ENCODE measurements at regions not wholly inside any gene's neighbourhood (a gene's known extent, or its start where the extent isn't known, plus 50 kb on each side); places are given as distances from the start of the nearest gene placed in this dataset.

DNA sequence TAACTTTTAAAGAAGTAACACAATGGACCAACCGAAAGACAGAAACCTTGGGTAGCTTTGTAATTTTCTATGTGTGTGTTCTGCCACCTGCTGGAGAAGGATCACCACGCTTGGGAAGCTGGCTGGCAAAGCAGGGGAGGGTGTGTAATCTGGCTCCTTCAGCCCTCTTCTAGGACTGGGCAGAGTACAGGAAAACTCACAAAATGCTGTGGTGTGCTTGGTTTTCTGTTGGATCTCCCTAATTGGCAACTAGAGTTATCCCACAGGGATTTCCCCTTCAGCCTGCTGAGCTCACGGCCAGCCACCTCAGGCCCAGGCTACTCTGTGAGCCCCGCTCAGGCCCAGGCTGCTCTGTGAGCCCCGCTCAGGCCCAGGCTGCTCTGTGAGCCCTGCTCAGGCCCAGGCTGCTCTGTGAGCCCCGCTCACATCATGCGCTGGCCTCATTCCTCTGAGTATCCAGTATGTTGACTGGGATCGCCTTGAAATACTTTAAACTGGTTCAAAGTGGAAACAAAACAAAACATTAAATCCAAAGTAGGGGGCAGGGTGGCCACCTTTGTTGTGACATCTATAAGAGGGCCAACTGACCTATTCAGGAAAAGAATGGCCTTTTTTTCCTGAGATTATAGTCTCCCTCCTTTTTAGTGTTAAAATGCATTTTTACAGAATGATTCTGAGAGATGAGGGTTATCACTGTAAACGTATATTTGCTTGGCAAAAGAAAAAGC is 52.0 kb upstream of the RNU6-8 start:
- Mint-ChIP-seq H3K9me3 (no peaks in the 10 kb centered on the region), H3K27me3 (no peaks in the 10 kb centered on the region), H3K4me1 (no peaks in the 10 kb centered on the region), H3K4me3 (no peak overlapping the region), H3K27ac (no peak overlapping the region), H3K36me3 (no peaks in the 10 kb centered on the region)

- H3K27ac Mint-ChIP-seq, result peak overlapping the region in 1 of 3 donors; percentile 35
- H3K27me3 Mint-ChIP-seq, result no peaks in the 10 kb centered on the region
- no peaks in the 10 kb centered on the region for H3K36me3 Mint-ChIP-seq
- no peaks in the 10 kb centered on the region for H3K9me3 Mint-ChIP-seq
- H3K4me1 Mint-ChIP-seq, result no peaks in the 10 kb centered on the region
- no peak overlapping the region for H3K4me3 Mint-ChIP-seq
These were observed 52.7 kb upstream of the RNU6-8 start for GRCh38 chr14:32255789-32256188.

DNA sequence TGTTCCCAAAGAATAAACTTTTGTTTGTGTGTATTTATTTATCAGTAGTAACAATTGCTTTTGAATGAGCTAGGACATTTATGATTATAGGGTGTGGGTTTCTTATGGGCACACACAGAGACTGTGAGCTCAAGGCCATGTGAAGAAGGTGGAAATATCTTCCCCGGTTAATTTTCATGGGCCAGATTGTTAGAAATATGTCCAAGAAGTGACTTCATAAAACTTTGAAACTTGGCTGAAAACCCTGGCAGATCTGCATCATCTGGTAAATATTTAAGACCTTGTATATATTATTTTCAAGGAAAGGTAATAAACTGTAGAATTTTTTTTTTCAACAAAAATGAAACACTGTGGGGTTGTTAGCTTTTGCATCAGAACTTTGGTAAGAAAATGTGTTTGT is 53.5 kb upstream of the RNU6-8 start:
- Mint-ChIP-seq H3K4me3 (no peak overlapping the region), H3K36me3 (no peaks in the 10 kb centered on the region), H3K27me3 (no peaks in the 10 kb centered on the region), H3K27ac (no peak overlapping the region), H3K4me1 (peaks cover 0 to 1% (median 0%) of the 10 kb centered on the region in 3 donors), H3K9me3 (no peaks in the 10 kb centered on the region)

DNA sequence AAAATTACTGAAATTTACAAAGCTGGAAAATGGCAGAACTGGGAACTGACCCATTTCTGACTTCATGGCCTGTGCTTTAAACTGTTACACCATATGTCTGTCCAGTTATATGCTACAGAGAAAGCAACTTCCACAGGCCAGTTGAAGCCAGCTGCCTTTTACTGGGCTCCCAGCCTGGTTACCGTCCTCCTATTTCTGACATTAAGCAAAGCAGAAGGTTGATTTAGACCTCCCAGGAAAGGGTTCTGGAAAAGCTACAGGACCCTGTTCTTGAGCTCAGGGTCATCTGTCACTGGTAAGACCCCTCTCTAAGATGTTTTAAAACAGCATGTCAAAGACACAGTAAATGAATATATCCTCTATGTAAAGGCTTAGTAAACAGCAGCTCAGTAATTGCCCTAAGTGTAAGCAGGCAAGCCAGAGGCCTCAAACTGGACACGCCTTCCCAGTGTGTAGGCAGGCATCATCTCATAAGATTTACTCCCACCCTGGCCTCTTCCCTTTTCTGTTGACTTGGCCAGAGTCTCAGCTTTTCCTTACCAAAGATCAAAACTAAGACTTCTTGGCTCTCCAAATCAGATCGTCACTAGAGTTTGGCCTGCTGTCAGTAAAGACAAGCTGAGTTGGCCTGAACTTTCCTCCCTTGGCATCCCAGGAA is 55.4 kb upstream of the RNU6-8 start:
- no peaks in the 10 kb centered on the region for H3K36me3 Mint-ChIP-seq
- peaks cover 0 to 1% (median 0%) of the 10 kb centered on the region in 3 donors for H3K4me1 Mint-ChIP-seq
- H3K9me3 Mint-ChIP-seq, result peaks cover 0 to 4% (median 2%) of the 10 kb centered on the region in 3 donors
- H3K27ac Mint-ChIP-seq, result no peak overlapping the region
- H3K27me3 Mint-ChIP-seq, result no peaks in the 10 kb centered on the region
- no peak overlapping the region for H3K4me3 Mint-ChIP-seq

- Mint-ChIP-seq H3K9me3 (peaks cover 3 to 13% (median 7%) of the 10 kb centered on the region in 3 donors), H3K4me1 (peaks cover 0 to 1% (median 1%) of the 10 kb centered on the region in 3 donors), H3K4me3 (no peak overlapping the region), H3K27ac (no peak overlapping the region), H3K27me3 (peaks cover 3% of the 10 kb centered on the region), H3K36me3 (peaks cover 1% of the 10 kb centered on the region)
These were observed 56.4 kb upstream of the RNU6-8 start for GRCh38 chr14:32259368-32260013.

DNA sequence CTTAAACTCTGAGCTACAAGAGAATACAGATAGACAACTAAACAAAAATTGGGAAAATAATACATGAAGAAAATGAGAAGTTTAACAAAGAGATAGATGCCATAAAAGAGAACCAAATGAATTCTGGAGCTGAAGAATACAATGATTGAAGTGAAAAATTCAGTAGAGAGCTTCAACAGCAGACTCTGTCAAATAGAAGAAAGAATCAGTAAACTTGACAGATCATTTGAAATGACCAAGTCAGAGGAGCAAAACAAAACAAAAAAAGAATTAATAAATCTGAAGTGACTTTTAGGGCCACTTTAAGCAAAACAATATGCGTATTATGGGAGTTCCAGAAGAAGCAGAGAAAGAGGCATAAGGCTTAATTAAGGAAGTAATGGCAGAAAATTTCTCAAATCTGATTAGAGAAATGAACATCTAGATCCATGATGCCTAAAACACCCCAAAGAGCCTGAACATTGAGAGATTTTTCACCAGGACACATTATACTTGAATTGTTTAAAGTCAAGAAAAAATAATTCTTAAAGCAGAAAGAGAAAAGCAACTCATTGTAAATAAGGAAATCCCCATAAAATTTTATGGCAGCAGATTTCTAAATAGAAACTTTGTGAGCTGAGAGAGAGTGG is 61.0 kb upstream of the RNU6-8 start:
- Mint-ChIP-seq H3K36me3 (peaks cover 1% of the 10 kb centered on the region), H3K9me3 (peaks cover 6 to 25% (median 10%) of the 10 kb centered on the region in 3 donors), H3K4me1 (peaks cover 0 to 1% (median 1%) of the 10 kb centered on the region in 3 donors), H3K4me3 (peak overlapping the region in 1 of 4 donors; percentile 4), H3K27me3 (peaks cover 3% of the 10 kb centered on the region), H3K27ac (no peak overlapping the region)

DNA sequence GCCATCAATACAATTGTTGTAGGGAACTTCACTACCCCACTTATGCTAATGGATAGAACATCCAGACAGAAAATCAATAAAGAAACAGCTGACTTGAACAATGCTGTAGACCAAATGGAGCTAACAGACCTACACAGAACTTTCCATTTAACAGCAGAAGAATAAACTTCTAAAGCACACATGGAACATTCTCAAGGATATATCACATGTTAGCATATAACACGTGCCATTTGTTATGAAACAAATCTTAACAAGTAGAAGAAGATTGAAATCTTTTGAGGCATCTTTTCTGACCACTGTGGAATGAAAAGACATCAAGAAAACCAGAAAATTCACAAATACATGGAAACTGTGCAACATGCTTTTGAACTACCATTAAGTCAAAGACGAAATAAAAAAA is 62.5 kb upstream of the RNU6-8 start:
- H3K36me3 Mint-ChIP-seq, result peaks cover 1% of the 10 kb centered on the region
- no peak overlapping the region for H3K27ac Mint-ChIP-seq
- H3K4me3 Mint-ChIP-seq, result no peak overlapping the region
- H3K9me3 Mint-ChIP-seq, result peaks cover 6 to 25% (median 10%) of the 10 kb centered on the region in 3 donors
- peaks cover 3% of the 10 kb centered on the region for H3K27me3 Mint-ChIP-seq
- peaks cover 0 to 1% (median 1%) of the 10 kb centered on the region in 3 donors for H3K4me1 Mint-ChIP-seq

- Mint-ChIP-seq H3K27ac (no peak overlapping the region), H3K4me1 (no peaks in the 10 kb centered on the region), H3K27me3 (peaks cover 8% of the 10 kb centered on the region), H3K9me3 (peaks cover 3 to 17% (median 4%) of the 10 kb centered on the region in 3 donors), H3K36me3 (peaks cover 2% of the 10 kb centered on the region), H3K4me3 (no peak overlapping the region)
These were observed 51.1 kb upstream of the AKAP6 start for GRCh38 chr14:32277998-32278397.

All from IgD-negative memory B cell (primary cell).